Suprapubic skin (tissue), 4 donors: ENCODE measurements at regions not wholly inside any gene's neighbourhood (a gene's known extent, or its start where the extent isn't known, plus 50 kb on each side); places are given as distances from the start of the nearest gene placed in this dataset.
"Not testable (repeated sequence)": the region's sequence is repeated elsewhere in the genome, so short reads cannot be mapped to it uniquely, and the experiment has no call there.

Experiments
- DNase-seq, 2 donors: peaks; one replicate each; pipeline ENCODE4 v3.0.0-alpha.2; 2019; ENCODE audit warnings: low spot score in 2 of 2
- H3K27ac ChIP-seq: fragments of 200-600 bp; sonication (generic); one replicate; pipeline ENCODE4 v1.5.1; 2019
- H3K27me3 ChIP-seq: fragments of 200-600 bp; sonication (generic); one replicate; pipeline ENCODE4 v1.5.1; 2019
- H3K36me3 ChIP-seq: fragments of 200-600 bp; sonication (generic); one replicate; pipeline ENCODE4 v1.5.1; 2019
- H3K4me1 ChIP-seq: fragments of 200-600 bp; sonication (generic); one replicate; pipeline ENCODE4 v1.5.1; 2019
- H3K4me3 ChIP-seq: fragments of 200-600 bp; sonication (generic); one replicate; pipeline ENCODE4 v1.5.1; 2019; ENCODE audit warnings: mild to moderate bottlenecking
- H3K9me3 ChIP-seq: fragments of 200-600 bp; sonication (generic); one replicate; pipeline ENCODE4 v1.5.1; 2019
- EP300 ChIP-seq: sonication (generic); formaldehyde crosslinking; IDR thresholded peaks from one replicate; pipeline ENCODE4 v1.6.1; 2017; ENCODE audit warnings: antibody characterized with exemption
- POLR2A ChIP-seq, 2 donors: fragments of 450-650 bp; IDR thresholded peaks; one replicate each; pipeline ENCODE4 v1.6.1; 2017; ENCODE audit warnings: antibody characterized with exemption in 2 of 2, mild to moderate bottlenecking in 2 of 2, moderate library complexity in 2 of 2
- POLR2AphosphoS5 ChIP-seq, 3 donors: sonication (generic); formaldehyde crosslinking; IDR thresholded peaks; one replicate each; pipeline ENCODE4 v1.6.1; 2017; ENCODE audit warnings: antibody characterized with exemption in 3 of 3
- WGBS: methylation state at CpG from one replicate; pipeline ENCODE4 v1.1.5; 2018; 5-methylcytosine and 5-hydroxymethylcytosine counted together
- TF ChIP-seq, protein P1 (sequence below), 2 donors: fragments of 200-600 bp in 1 of 2; fragments of 450-650 bp in 1 of 2; sonication (generic) in 1 of 2; IDR thresholded peaks; one replicate each; pipeline ENCODE4 v1.5.1; 2016 to 2019; ENCODE audit warnings: antibody characterized with exemption in 2 of 2, mild to moderate bottlenecking in 1 of 2, moderate library complexity in 1 of 2

DNA sequence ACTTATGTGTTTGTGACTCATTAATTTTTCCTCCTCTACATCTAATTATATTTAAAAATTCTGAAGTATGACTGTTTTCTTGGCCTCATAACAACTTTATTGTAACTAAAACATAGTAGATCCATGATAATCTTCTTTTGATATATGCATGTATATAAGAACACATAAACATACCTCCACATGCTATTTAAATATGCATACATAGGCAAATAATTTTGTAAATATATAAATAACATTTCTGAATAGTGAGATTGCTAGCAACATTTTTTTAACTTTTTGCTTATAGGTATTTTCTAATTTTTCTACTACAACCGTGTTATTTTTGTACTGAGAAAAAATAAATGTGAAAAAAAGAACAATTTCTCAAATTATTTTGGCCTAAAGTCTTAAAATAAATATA, 627.6 kb downstream of the HTR1B start:
- Histone ChIP-seq H3K9me3 (no peaks in the 10 kb centered on the region), H3K27ac (no peak overlapping the region), H3K36me3 (no peaks in the 10 kb centered on the region), H3K4me1 (no peaks in the 10 kb centered on the region), H3K4me3 (no peak overlapping the region), H3K27me3 (no peaks in the 10 kb centered on the region)
- DNase-seq = no peak
- WGBS = 79% methylated on average over 1 of the region's 1 CpG
- TF ChIP-seq POLR2A (IDR thresholded peaks at IDR 0.05) = no peak
- TF ChIP-seq, protein P1, sequence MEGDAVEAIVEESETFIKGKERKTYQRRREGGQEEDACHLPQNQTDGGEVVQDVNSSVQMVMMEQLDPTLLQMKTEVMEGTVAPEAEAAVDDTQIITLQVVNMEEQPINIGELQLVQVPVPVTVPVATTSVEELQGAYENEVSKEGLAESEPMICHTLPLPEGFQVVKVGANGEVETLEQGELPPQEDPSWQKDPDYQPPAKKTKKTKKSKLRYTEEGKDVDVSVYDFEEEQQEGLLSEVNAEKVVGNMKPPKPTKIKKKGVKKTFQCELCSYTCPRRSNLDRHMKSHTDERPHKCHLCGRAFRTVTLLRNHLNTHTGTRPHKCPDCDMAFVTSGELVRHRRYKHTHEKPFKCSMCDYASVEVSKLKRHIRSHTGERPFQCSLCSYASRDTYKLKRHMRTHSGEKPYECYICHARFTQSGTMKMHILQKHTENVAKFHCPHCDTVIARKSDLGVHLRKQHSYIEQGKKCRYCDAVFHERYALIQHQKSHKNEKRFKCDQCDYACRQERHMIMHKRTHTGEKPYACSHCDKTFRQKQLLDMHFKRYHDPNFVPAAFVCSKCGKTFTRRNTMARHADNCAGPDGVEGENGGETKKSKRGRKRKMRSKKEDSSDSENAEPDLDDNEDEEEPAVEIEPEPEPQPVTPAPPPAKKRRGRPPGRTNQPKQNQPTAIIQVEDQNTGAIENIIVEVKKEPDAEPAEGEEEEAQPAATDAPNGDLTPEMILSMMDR (IDR thresholded peaks at IDR 0.05) = no peak
- TF ChIP-seq POLR2AphosphoS5 (IDR thresholded peaks at IDR 0.05) = no peak
- TF ChIP-seq EP300 = no peak

DNA sequence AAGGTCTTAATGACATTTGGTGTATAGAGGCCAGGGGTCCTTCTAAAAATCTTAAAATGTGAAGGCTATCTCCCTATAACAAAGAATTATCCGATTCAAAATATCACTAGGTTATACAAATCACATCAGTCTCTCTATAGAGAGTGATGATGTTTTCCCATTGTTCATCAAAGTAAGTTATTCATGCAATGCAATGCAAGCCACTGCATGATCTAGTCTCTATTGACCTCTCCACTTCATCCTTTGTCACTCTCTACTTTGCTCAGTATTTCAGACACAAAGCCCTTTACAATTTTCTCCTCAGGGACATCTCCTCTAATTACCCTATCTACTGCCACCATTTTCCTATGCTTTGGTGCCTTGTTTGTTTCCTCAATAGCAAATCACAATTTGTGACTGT, 628.0 kb downstream of the HTR1B start:
- no peak overlapping the region for H3K4me3 ChIP-seq
- H3K4me1 ChIP-seq = no peaks in the 10 kb centered on the region
- H3K9me3 ChIP-seq = no peaks in the 10 kb centered on the region
- WGBS = 0% methylated on average over 1 of the region's 1 CpG
- DNase-seq = no peak
- H3K27me3 ChIP-seq = no peaks in the 10 kb centered on the region
- TF ChIP-seq EP300 = no peak
- TF ChIP-seq POLR2AphosphoS5 (IDR thresholded peaks at IDR 0.05) = no peak
- TF ChIP-seq, protein P1 (IDR thresholded peaks at IDR 0.05) = no peak
- no peak for TF ChIP-seq POLR2A (IDR thresholded peaks at IDR 0.05)
- no peak overlapping the region for H3K27ac ChIP-seq
- no peaks in the 10 kb centered on the region for H3K36me3 ChIP-seq

DNA sequence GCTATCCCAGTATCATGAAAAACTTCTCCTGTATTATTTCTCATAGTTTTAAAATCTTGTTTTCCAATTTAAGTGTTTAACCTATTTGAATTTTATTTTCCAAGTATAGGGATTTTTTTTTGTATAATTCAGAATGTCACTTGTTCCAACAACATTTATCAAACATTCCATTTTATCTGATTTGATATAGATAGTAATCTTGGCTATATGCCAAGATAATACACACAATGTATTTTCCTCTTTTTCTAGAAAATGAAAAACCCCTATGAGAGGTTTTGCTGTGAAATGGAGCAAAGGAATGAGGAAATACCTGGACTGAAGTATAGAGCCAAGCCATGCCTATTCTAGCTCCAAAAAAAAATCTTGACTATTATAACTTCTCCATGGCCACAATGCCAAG, 628.9 kb downstream of the HTR1B start:
- no peak overlapping the region for H3K4me3 ChIP-seq
- TF ChIP-seq POLR2A (IDR thresholded peaks at IDR 0.05) (no peak), POLR2AphosphoS5 (IDR thresholded peaks at IDR 0.05) (no peak)
- TF ChIP-seq, protein P1 (IDR thresholded peaks at IDR 0.05) = no peak
- no peaks in the 10 kb centered on the region for H3K36me3 ChIP-seq
- H3K4me1 ChIP-seq = no peaks in the 10 kb centered on the region
- H3K27ac ChIP-seq = no peak overlapping the region
- H3K9me3 ChIP-seq = no peaks in the 10 kb centered on the region
- DNase-seq = no peak
- no peaks in the 10 kb centered on the region for H3K27me3 ChIP-seq

DNA sequence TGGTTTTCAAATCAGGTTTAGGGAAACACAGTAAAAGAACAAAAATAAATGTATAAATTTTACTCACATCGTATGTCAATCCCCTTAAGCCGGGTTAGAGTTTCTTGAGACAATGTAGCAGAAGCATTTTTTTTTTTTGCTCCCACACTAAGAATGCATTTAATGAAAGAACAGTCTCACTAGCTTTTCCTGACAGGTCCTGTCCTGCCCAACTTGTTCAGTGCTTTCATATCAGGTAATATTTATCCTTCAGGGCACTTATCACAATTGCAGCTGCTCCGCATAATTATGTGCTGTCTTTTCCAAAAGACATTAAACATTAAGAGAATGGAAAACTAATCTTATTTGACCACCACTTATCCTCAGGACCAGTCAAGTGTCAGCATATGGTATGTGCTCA, 632.0 kb downstream of the HTR1B start:
- no peak overlapping the region for H3K27ac ChIP-seq

DNA sequence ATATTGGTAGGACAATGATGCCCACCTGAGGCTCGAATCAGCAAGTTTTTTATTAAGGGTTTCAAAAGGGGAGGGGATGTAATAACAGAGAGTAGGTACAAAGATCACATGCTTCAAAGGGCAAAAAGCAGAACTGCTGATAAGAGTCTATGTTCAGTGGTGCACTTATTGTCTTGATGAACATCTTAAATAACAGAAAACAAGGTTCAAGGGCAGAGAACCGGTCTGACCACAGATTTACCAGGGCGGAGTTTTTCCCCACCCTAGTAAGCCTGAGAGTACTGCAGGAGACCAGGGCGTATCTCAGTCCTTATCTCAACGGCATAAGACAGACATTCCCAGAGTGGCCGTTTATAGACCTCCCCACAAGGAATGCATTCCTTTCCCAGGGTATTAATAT, 639.7 kb downstream of the HTR1B start:
- not testable (repeated sequence) for H3K4me3 ChIP-seq, H3K36me3 ChIP-seq, H3K27ac ChIP-seq, H3K4me1 ChIP-seq, H3K27me3 ChIP-seq, DNase-seq
- 85% methylated on average over 6 of the region's 6 CpGs for WGBS
- H3K9me3 ChIP-seq = peaks cover 14% of the 10 kb centered on the region

More for the DNA sequence above, 632.0 kb downstream of the HTR1B start:
- Histone ChIP-seq H3K4me1 (no peaks in the 10 kb centered on the region), H3K9me3 (no peaks in the 10 kb centered on the region), H3K27me3 (no peaks in the 10 kb centered on the region), H3K36me3 (no peaks in the 10 kb centered on the region), H3K4me3 (no peak overlapping the region)
- 35% methylated on average over 3 of the region's 3 CpGs for WGBS
- TF ChIP-seq POLR2A (IDR thresholded peaks at IDR 0.05) (no peak), EP300 (no peak), POLR2AphosphoS5 (IDR thresholded peaks at IDR 0.05) (no peak)
- TF ChIP-seq, protein P1 (IDR thresholded peaks at IDR 0.05) = no peak
- no peak for DNase-seq

DNA sequence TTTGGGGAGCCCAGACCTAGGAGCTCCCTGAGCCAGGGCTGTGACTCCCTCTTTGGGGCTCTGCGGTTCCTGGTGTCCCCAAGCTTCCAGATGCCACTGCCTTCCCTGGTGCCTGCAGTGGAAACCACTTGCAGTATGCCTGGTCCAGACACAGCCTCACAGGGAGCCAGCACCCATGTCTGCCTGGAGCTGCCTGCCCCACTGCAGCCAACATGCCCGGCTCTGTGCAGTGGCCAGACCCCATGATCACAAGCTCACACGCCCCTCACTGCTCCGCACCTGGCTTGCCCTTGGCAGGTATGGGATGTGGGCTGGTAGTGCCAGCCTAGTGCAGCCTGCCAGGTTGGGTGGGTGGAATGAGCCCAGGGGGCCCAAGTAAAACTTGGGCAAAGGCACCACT, 644.8 kb downstream of the HTR1B start:
- Histone ChIP-seq H3K4me3 (no peak overlapping the region), H3K36me3 (no peaks in the 10 kb centered on the region), H3K27ac (no peak overlapping the region), H3K9me3 (peaks cover 9% of the 10 kb centered on the region), H3K4me1 (no peaks in the 10 kb centered on the region), H3K27me3 (no peaks in the 10 kb centered on the region)
- 100% methylated on average over 1 of the region's 4 CpGs for WGBS
- peak in 1 of 2 donors; percentile 73 for DNase-seq
- no peak for TF ChIP-seq POLR2AphosphoS5 (IDR thresholded peaks at IDR 0.05)
- TF ChIP-seq, protein P1 (IDR thresholded peaks at IDR 0.05) = no peak
- no peak for TF ChIP-seq EP300
- TF ChIP-seq POLR2A (IDR thresholded peaks at IDR 0.05) = no peak
